WERI-Rb-1 (cell line): ENCODE measurements at regions not wholly inside any gene's neighbourhood (a gene's known extent, or its start where the extent isn't known, plus 50 kb on each side); places are given as distances from the start of the nearest gene placed in this dataset.

ENCODE experiments used
- DNase-seq: peaks from one replicate; pipeline ENCODE4 v3.0.0-alpha.2; 2020
- H3K27ac ChIP-seq: fragments of 250-450 bp; sonication (Bioruptor Pico); 2 replicates; pipeline ENCODE4 v1.5.1; 2020; ENCODE audit warnings: mild to moderate bottlenecking, moderate library complexity
- H3K27me3 ChIP-seq: fragments of 250-450 bp; sonication (Bioruptor Pico); 2 replicates; pipeline ENCODE4 v1.5.1; 2021; ENCODE audit warnings: mild to moderate bottlenecking, low read depth, moderate library complexity; ENCODE audit not compliant: insufficient read depth, severe bottlenecking
- H3K36me3 ChIP-seq: fragments of 250-450 bp; sonication (Bioruptor Pico); 2 replicates; pipeline ENCODE4 v1.5.1; 2020; ENCODE audit warnings: mild to moderate bottlenecking, moderate library complexity
- H3K4me3 ChIP-seq: 2 replicates; pipeline ENCODE4 v1.5.1; 2011; ENCODE audit warnings: low read depth, mild to moderate bottlenecking, control low read depth, low read length
- H3K9me3 ChIP-seq: fragments of 250-450 bp; sonication (Bioruptor Pico); 2 replicates; pipeline ENCODE4 v1.5.1; 2021; ENCODE audit warnings: mild to moderate bottlenecking, moderate library complexity; ENCODE audit not compliant: severe bottlenecking
- CTCF ChIP-seq: IDR thresholded peaks from 2 replicates; pipeline ENCODE4 v1.5.1; 2011; ENCODE audit warnings: low read depth, mild to moderate bottlenecking, control low read depth, inconsistent platforms, low read length

- TF ChIP-seq CTCF: no peak
- Histone ChIP-seq H3K27me3 (no peaks in the 10 kb centered on the region), H3K9me3 (peaks cover 5% of the 10 kb centered on the region), H3K27ac (no peak overlapping the region), H3K36me3 (no peaks in the 10 kb centered on the region), H3K4me3 (no peak overlapping the region)
- no peak for DNase-seq
Measured at GRCh38 chr22:49322231-49322630, 505.4 kb downstream of the BRD1 start.

GRCh38 chr22:49321477-49322055, 506.1 kb downstream of the BRD1 start:
- no peaks in the 10 kb centered on the region for H3K27me3 ChIP-seq
- no peak for DNase-seq

GRCh38 chr22:49320714-49321476, 506.8 kb downstream of the BRD1 start:
- Histone ChIP-seq H3K27ac (no peak overlapping the region), H3K9me3 (no peaks in the 10 kb centered on the region), H3K4me3 (no peak overlapping the region), H3K36me3 (no peaks in the 10 kb centered on the region), H3K27me3 (no peaks in the 10 kb centered on the region)
- TF ChIP-seq CTCF: no peak
- no peak for DNase-seq

More at GRCh38 chr22:49321477-49322055, 506.1 kb downstream of the BRD1 start:
- Histone ChIP-seq H3K4me3 (no peak overlapping the region), H3K36me3 (no peaks in the 10 kb centered on the region), H3K27ac (no peak overlapping the region), H3K9me3 (no peaks in the 10 kb centered on the region)
- TF ChIP-seq CTCF: no peak

DNA sequence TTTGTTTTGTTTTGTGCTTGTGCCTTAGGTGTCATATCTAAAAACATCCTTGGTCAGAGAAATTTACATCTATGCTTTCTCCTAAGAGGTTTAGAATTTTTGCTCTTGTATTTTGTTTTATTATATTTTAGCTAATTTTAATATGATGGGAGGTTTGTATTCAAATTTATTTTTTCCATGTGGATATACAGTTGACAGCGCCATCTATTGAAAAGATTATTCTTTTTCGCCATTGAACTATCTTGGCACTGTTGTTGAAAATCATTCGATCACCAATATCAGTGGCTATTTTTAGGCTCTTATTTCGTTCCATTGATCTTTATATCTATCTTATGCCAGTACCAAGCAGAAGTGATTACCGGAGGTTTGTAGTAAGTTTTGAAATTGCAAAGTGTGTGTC, 510.3 kb downstream of the BRD1 start:
- H3K27me3 ChIP-seq: no peaks in the 10 kb centered on the region
- H3K9me3 ChIP-seq: no peaks in the 10 kb centered on the region
- no peak for DNase-seq
- no peak overlapping the region for H3K4me3 ChIP-seq
- H3K27ac ChIP-seq: no peak overlapping the region
- TF ChIP-seq CTCF: no peak
- H3K36me3 ChIP-seq: no peaks in the 10 kb centered on the region

DNA sequence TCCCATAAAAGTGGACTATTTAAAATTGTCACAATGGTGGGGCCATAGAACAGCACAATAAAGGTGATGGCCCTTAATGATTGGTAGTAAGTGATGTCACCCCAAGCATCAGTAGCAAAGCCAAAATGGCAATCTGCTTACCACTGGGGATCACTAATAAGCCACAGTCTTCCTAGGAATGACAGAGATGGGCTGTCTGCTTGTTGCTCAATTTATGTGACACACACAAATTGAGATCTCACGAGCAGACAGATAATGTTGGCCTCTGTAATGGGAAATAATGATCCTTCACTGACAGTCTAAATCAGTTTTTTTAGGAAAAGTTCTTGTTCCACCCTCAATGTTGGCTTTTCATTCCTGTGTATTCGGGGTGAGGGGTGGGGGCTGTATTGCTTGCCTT, 515.1 kb downstream of the BRD1 start:
- Histone ChIP-seq H3K4me3 (no peak overlapping the region), H3K27me3 (no peaks in the 10 kb centered on the region), H3K27ac (no peak overlapping the region), H3K36me3 (no peaks in the 10 kb centered on the region), H3K9me3 (no peaks in the 10 kb centered on the region)
- DNase-seq: no peak
- no peak for TF ChIP-seq CTCF
